HG03469 (cell line): ENCODE measurements at regions not wholly inside any gene's neighbourhood (a gene's known extent, or its start where the extent isn't known, plus 50 kb on each side); places are given as distances from the start of the nearest gene placed in this dataset.

ENCODE experiments used
- ATAC-seq: cut with Tn5 transposase; IDR thresholded peaks from one replicate; pipeline ENCODE4 v1.9.1; 2021; ENCODE audit warnings: mild to moderate bottlenecking, moderate library complexity, moderate number of reproducible peaks; ENCODE audit not compliant: unreplicated experiment

DNA sequence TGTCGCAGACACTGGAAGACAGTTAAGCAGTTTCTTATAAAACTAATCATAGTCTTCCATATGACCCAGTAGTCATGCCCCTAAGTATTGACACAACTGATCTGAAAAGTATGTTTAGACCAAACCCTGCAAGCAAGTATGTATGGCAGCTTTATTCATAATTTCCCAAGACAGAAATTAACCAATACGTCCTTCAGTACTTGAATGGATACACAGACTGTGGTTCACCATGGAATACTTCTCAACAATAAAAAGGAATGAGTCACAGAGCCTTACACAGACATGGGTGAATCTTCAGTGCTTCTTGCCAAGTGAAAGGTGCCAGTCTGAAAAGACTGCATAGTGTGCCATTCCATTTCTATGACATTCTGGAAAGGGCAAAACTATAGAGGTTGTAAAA is 50.2 kb upstream of the AKR1E2 start:
- ATAC-seq: no peak

GRCh38 chr10:4772202-4772570 is 53.8 kb upstream of the AKR1E2 start:
- ATAC-seq: no peak

DNA sequence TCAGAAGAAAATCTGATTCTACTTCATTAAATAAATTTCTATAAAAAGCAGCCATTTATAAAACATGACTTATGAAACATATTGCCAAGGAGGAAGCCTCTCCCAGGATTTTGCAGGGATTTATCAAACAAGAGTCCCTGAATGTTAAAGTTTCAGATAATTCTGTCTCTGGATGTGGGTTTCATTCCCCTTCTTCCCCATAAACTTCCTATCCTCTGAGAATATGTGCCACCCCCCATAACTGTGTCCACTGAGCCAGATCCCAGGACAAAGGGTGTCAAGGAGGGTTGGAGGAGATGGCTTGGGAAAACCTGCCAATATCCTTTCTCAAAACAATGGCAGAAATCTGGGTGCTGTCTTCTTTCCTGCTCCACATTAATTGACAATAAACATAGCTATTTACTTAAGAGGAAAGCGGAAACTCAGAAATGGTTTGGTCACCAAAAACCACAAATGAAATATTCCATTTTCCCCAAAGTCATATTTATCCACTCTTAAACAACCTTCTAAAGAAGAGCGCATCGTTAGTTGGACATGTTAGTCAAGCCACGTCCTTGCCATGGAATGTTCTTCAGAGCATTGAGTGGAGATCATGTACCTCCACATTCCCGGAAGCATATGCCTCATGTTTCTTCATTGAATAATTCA is 54.3 kb upstream of the AKR1E2 start:
- no peak for ATAC-seq

DNA sequence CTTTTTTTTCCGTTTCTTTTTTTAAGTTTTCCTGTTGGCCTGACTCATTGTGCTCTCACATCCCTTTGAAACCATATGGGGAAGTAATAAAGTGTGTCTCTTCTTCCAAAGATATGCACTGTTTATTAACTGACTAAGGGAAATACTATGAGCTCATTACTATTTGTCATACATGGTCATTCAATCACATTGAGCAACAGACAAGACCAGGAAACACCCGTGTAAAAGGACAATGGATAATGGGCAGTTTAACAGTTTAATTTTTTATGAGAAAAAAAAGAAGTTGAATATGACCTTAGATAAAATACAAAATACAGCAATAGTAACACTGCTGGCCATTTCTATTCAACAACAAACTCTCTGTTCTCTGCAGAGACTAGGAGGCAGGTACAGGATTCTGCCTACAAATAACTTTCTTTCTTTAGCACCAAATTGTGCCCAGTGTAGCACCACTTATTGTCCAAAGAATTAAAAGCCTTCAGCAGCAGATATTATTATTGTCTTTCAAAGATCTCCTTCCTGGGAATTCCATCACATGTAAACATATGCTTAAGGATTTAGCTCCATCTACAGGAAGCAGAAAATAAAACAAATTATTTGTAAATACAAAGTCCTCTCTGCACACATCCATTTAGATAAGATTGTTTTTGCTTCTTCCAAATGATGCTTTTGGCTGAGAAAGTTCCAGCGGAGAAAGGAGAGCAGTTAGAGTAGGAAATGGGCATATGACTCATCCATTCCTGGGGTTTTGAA is 55.0 kb upstream of the AKR1E2 start:
- no peak for ATAC-seq

- no peak for ATAC-seq
Measured at GRCh38 chr10:4768416-4768815, 57.6 kb upstream of the AKR1E2 start.

GRCh38 chr10:4767033-4767814 is 58.8 kb upstream of the AKR1E2 start:
- ATAC-seq: no peak

DNA sequence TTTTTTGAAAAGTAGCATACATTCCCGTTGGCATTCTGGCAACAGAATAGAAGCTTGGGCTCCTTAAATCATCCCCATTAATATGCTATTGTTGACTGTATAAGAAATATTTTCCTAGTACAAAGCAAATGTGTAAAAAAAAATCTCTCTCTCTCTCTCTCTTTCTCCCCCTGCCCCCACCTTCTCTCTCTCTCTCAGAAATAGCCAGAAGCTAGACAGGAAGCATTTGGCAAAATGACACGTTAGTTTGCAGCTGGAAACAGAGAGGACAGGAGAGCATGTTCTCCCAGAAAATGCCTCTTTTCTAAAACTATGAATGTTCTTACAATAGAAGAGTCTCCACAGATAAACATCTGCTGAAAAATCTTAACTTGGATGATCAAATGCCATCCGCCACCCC is 59.6 kb upstream of the AKR1E2 start:
- no peak for ATAC-seq

DNA sequence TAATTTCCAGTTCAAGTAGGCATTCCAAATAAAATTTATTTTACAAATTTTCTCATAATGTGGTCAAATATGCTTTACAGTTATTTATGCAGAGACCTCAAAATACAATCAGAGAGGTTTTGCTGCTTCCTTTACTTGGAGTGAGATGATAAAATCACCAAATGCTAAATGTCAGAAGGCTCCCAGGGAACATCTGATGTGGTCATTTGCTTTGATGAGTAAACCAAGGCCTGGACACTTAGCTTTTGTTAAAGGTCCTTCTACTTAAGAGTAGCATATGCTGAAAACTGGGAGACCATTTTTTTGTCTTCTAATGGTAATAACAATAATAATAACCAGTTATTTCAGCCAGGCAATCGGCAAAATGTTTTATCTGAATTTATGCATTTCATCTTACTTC is 60.6 kb upstream of the AKR1E2 start:
- no peak for ATAC-seq

DNA sequence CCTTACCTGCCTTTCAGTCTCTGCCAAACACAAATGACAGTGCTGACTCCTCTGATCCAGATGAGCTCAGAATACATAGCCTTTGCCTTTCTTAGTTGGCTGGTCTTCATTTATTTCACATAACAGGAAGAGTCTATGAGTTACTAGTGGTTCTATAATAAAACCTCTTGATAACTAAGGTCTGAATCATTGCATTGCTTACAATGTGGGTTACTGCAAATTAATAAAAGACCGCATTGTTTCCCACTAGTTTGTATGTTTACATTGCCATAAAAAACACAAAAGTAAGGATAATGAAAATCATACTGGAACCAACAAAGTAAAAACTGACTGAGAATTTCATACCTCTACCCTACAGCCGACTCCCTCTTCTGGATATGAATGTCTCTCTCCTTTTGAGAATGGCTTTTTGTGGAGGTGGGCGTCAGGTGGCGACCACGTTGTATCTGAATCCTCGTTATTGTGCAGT is 62.0 kb upstream of the AKR1E2 start:
- ATAC-seq: no peak

DNA sequence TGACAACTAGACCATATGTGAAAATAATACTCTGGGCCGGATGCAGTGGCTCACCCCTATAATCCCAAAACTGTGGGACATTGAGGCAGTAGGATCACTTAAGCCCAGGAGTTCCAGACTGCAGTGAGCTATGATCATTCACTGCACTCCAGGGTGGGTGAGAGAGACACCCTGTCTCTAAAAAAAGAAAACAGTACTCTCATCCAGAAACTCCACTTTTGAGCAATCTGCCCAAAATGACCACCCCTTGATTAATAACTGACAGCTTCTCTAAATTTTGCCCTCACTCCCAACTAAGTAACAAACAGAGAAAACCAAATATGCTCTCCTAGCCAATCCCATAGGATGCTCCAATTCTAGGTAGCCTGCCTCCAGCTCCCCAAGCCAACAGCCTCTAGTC is 62.5 kb upstream of the AKR1E2 start:
- ATAC-seq: no peak

- no peak for ATAC-seq
Measured at GRCh38 chr10:4758256-4758655, 67.8 kb upstream of the AKR1E2 start.

GRCh38 chr10:4755286-4755989 is 70.6 kb upstream of the AKR1E2 start:
- ATAC-seq: no peak

DNA sequence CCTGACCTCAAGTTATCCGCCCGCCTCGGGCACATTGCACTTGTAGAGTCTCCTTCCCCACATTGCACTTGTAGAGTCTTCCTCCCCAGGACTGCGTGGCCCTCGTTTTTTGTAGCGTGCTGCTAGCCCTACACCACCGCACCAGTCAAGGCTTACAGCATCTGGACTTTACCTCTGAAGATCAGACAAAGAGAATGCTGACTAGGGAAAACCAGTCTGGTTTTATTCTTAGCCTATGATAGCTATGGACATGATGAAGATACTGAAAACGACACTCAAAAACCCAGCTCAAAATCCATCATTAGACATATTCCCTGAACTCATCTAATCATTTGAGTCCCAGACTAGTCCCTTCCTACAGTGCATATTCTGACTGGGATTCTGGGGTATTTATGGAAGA is 71.9 kb upstream of the AKR1E2 start:
- ATAC-seq: no peak

GRCh38 chr10:4751211-4751610 is 74.8 kb upstream of the AKR1E2 start:
- no peak for ATAC-seq

- no peak for ATAC-seq
Measured at GRCh38 chr10:4749271-4749574, 76.8 kb upstream of the AKR1E2 start.

- ATAC-seq: no peak
Measured at GRCh38 chr10:4748491-4749270, 77.3 kb upstream of the AKR1E2 start.

DNA sequence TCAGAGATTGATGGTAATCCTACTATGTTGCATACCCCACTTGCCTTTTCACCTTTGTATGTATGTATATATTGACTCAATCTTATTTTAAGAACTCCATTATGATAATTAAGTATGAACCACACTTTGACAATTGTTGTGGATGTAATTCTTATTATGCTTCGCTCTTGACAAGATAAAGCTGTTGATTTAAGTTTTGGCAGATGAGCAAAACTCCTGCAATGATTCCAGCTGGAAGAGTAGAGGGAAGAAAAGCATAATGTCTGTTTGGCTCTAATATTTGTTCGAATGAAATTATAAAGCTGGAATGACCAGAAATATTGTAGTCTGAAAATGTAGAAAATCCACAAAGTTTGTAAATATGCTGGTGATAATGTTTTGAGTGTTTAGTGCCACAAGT is 83.8 kb upstream of the AKR1E2 start:
- no peak for ATAC-seq

- ATAC-seq: no peak
Measured at GRCh38 chr10:4740471-4740870, 85.5 kb upstream of the AKR1E2 start.

DNA sequence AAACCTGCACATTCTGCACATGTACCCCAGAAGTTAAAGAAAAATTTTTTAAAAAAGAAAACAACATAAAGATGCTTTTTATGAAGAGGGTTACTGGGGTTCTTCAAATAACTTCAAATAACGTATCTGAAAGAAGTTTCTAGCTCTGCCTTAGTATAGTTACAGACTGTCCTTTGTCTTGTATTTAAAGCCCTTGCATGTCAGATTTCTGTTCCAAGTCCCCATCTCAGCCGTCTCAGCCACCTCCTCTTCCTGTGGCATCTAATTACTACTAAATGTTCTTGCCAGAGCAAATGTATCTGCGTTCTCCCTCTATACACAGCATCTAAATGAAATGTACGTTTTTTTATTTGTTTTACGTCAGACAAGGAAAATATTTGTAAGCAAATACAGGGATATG is 89.4 kb upstream of the AKR1E2 start:
- ATAC-seq: no peak

- no peak for ATAC-seq
Measured at GRCh38 chr10:4736183-4736582, 89.8 kb upstream of the AKR1E2 start.

- ATAC-seq: no peak
Measured at GRCh38 chr10:4733843-4734224, 92.2 kb upstream of the AKR1E2 start.
